ENCODE measurements at regions not wholly inside any gene's neighbourhood (a gene's known extent, or its start where the extent isn't known, plus 50 kb on each side); places are given as distances from the start of the nearest gene placed in this dataset.
"Not testable (repeated sequence)": the region's sequence is repeated elsewhere in the genome, so short reads cannot be mapped to it uniquely, and the experiment has no call there.

- no peak overlapping the region for H3K4me3 ChIP-seq
- intact Hi-C loops (cut with DNase I; ENCODE audit: low total_unique reads): no loop called here
- no peaks in the 10 kb centered on the region for H3K9me3 ChIP-seq
- WGBS, 2 donors: 77 to 87% methylated on average over 5 of the region's 5 CpGs
- no peak for TF ChIP-seq POLR2A (IDR thresholded peaks at IDR 0.05)
- TF ChIP-seq CTCF (IDR thresholded peaks at IDR 0.05): no peak
- no peaks in the 10 kb centered on the region for H3K27me3 ChIP-seq
- H3K36me3 ChIP-seq (ENCODE audit: low read depth, missing control alignments): no peaks in the 10 kb centered on the region
- no peak for DNase-seq
- H3K4me1 ChIP-seq: no peaks in the 10 kb centered on the region
- no peak overlapping the region for H3K27ac ChIP-seq
These were observed 230.7 kb downstream of the SHQ1 start for GRCh38 chr3:72617424-72618024.

- no peaks in the 10 kb centered on the region for H3K9me3 ChIP-seq
- no peak overlapping the region for H3K27ac ChIP-seq
- no peak for DNase-seq
- no peak for TF ChIP-seq POLR2A (IDR thresholded peaks at IDR 0.05)
- no peak for TF ChIP-seq CTCF (IDR thresholded peaks at IDR 0.05)
- no peaks in the 10 kb centered on the region for H3K36me3 ChIP-seq (ENCODE audit: low read depth, missing control alignments)
- H3K27me3 ChIP-seq: no peaks in the 10 kb centered on the region
- intact Hi-C loops (cut with DNase I; ENCODE audit: low total_unique reads): no loop called here
- no peak overlapping the region for H3K4me3 ChIP-seq
- 87 to 96% methylated on average over 6 of the region's 6 CpGs for whole genome bisulfite sequencing, 2 donors
- no peaks in the 10 kb centered on the region for H3K4me1 ChIP-seq
These were observed 232.5 kb downstream of the SHQ1 start for GRCh38 chr3:72615776-72616175.

GRCh38 chr3:72615182-72615581 is 233.1 kb downstream of the SHQ1 start:
- intact Hi-C loops (cut with DNase I; ENCODE audit: low total_unique reads): no loop called here
- H3K9me3 ChIP-seq: no peaks in the 10 kb centered on the region
- no peak for TF ChIP-seq CTCF (IDR thresholded peaks at IDR 0.05)
- TF ChIP-seq POLR2A (IDR thresholded peaks at IDR 0.05): no peak
- no peaks in the 10 kb centered on the region for H3K4me1 ChIP-seq
- no peak overlapping the region for H3K27ac ChIP-seq
- no peaks in the 10 kb centered on the region for H3K36me3 ChIP-seq (ENCODE audit: low read depth, missing control alignments)
- no peaks in the 10 kb centered on the region for H3K27me3 ChIP-seq
- 81 to 84% methylated on average over 3 of the region's 3 CpGs for WGBS, 2 donors
- no peak overlapping the region for H3K4me3 ChIP-seq
- no peak for DNase-seq

GRCh38 chr3:72614394-72615074 is 233.7 kb downstream of the SHQ1 start:
- Histone ChIP-seq H3K27me3 (no peaks in the 10 kb centered on the region), H3K9me3 (no peaks in the 10 kb centered on the region), H3K4me3 (no peak overlapping the region), H3K36me3 (ENCODE audit: low read depth, missing control alignments) (no peaks in the 10 kb centered on the region), H3K27ac (no peak overlapping the region), H3K4me1 (no peaks in the 10 kb centered on the region)
- 85 to 89% methylated on average over 5 of the region's 5 CpGs for WGBS, 2 donors
- intact Hi-C loops (cut with DNase I; ENCODE audit: low total_unique reads): no loop called here
- DNase-seq: no peak
- TF ChIP-seq POLR2A (IDR thresholded peaks at IDR 0.05): no peak
- no peak for TF ChIP-seq CTCF (IDR thresholded peaks at IDR 0.05)

GRCh38 chr3:72613871-72614270 is 234.4 kb downstream of the SHQ1 start:
- TF ChIP-seq POLR2A (IDR thresholded peaks at IDR 0.05): no peak
- TF ChIP-seq CTCF (IDR thresholded peaks at IDR 0.05): no peak
- no peak for DNase-seq
- Histone ChIP-seq H3K27ac (no peak overlapping the region), H3K4me3 (no peak overlapping the region), H3K27me3 (no peaks in the 10 kb centered on the region), H3K4me1 (no peaks in the 10 kb centered on the region), H3K9me3 (no peaks in the 10 kb centered on the region), H3K36me3 (ENCODE audit: low read depth, missing control alignments) (no peaks in the 10 kb centered on the region)
- intact Hi-C loops (cut with DNase I; ENCODE audit: low total_unique reads): no loop called here
- WGBS, 2 donors: 92 to 95% methylated on average over 1 of the region's 1 CpG

GRCh38 chr3:72609114-72609513 is 239.1 kb downstream of the SHQ1 start:
- DNase-seq; H3K4me1 ChIP-seq; intact Hi-C loops (cut with DNase I; ENCODE audit: low total_unique reads); H3K4me3 ChIP-seq; H3K36me3 ChIP-seq (ENCODE audit: low read depth, missing control alignments); H3K27ac ChIP-seq; H3K27me3 ChIP-seq; H3K9me3 ChIP-seq: not testable (repeated sequence)
- 94% methylated on average over 5 of the region's 5 CpGs for WGBS, 2 donors

Measured in testis (tissue), 2 donors.